ENCODE measurements at regions not wholly inside any gene's neighbourhood (a gene's known extent, or its start where the extent isn't known, plus 50 kb on each side); places are given as distances from the start of the nearest gene placed in this dataset.
"Not testable (repeated sequence)": the region's sequence is repeated elsewhere in the genome, so short reads cannot be mapped to it uniquely, and the experiment has no call there.

- DNase-seq (ENCODE audit: low spot score) = no peak
Observed at GRCh38 chr18:59057969-59058368, 81.7 kb upstream of the SEC11C start.

- no peak for DNase-seq (ENCODE audit: low spot score)
Observed at GRCh38 chr18:59059140-59059539, 80.5 kb upstream of the SEC11C start.

GRCh38 chr18:59060551-59060950 lies 79.1 kb upstream of the SEC11C start:
- no peak for DNase-seq (ENCODE audit: low spot score)

GRCh38 chr18:59061914-59062642 lies 77.6 kb upstream of the SEC11C start:
- DNase-seq (ENCODE audit: low spot score) = no peak

- DNase-seq (ENCODE audit: low spot score) = no peak
Observed at GRCh38 chr18:59062643-59063006, 77.1 kb upstream of the SEC11C start.

GRCh38 chr18:59063300-59063906 lies 76.3 kb upstream of the SEC11C start:
- DNase-seq (ENCODE audit: low spot score) = no peak

- no peak for DNase-seq (ENCODE audit: low spot score)
Observed at GRCh38 chr18:59063912-59064311, 75.8 kb upstream of the SEC11C start.

GRCh38 chr18:59065684-59066083 lies 74.0 kb upstream of the SEC11C start:
- no peak for DNase-seq (ENCODE audit: low spot score)

- DNase-seq (ENCODE audit: low spot score) = no peak
Observed at GRCh38 chr18:59067873-59068272, 71.8 kb upstream of the SEC11C start.

GRCh38 chr18:59068276-59069071 lies 71.2 kb upstream of the SEC11C start:
- no peak for DNase-seq (ENCODE audit: low spot score)

GRCh38 chr18:59070181-59070912 lies 69.3 kb upstream of the SEC11C start:
- peak; percentile 39 for DNase-seq (ENCODE audit: low spot score)

GRCh38 chr18:59072727-59073421 lies 66.8 kb upstream of the SEC11C start:
- no peak for DNase-seq (ENCODE audit: low spot score)

GRCh38 chr18:59075923-59076322 lies 63.8 kb upstream of the SEC11C start:
- no peak for DNase-seq (ENCODE audit: low spot score)

- DNase-seq (ENCODE audit: low spot score) = no peak
Observed at GRCh38 chr18:59079264-59079663, 60.4 kb upstream of the SEC11C start.

GRCh38 chr18:59079687-59080501 lies 59.8 kb upstream of the SEC11C start:
- not testable (repeated sequence) for DNase-seq (ENCODE audit: low spot score)

- DNase-seq (ENCODE audit: low spot score) = no peak
Observed at GRCh38 chr18:59083136-59083818, 56.4 kb upstream of the SEC11C start.

- no peak for DNase-seq (ENCODE audit: low spot score)
Observed at GRCh38 chr18:59085126-59085794, 54.4 kb upstream of the SEC11C start.

- no peak for DNase-seq (ENCODE audit: low spot score)
Observed at GRCh38 chr18:59085797-59086196, 53.9 kb upstream of the SEC11C start.

GRCh38 chr18:59086522-59086921 lies 53.2 kb upstream of the SEC11C start:
- DNase-seq (ENCODE audit: low spot score) = no peak

- DNase-seq (ENCODE audit: low spot score) = no peak
Observed at GRCh38 chr18:59087391-59087790, 52.3 kb upstream of the SEC11C start.

Measured in hematopoietic multipotent progenitor cell treated with erythropoietin and hydrocortisone succinate and interleukin-3 and kit ligand, for 15 days (in vitro differentiated cells).